Thymus (tissue), 11 donors: ENCODE measurements at regions not wholly inside any gene's neighbourhood (a gene's known extent, or its start where the extent isn't known, plus 50 kb on each side); places are given as distances from the start of the nearest gene placed in this dataset.

Experiments
- DNase-seq, 9 donors: peaks; one replicate each; pipeline ENCODE4 v3.0.0-alpha.2; 2013; ENCODE audit warnings: low spot score in 9 of 9, low read depth in 6 of 9, missing footprints in 1 of 9
- H3K27ac ChIP-seq, 2 donors: one replicate each; pipeline ENCODE4 v1.5.1; 2013; ENCODE audit warnings: control low read depth in 1 of 2, low read depth in 1 of 2, low read length in 1 of 2, mild to moderate bottlenecking in 1 of 2, moderate library complexity in 1 of 2
- H3K27me3 ChIP-seq, 2 donors: one replicate each; pipeline ENCODE4 v1.5.1; 2013; ENCODE audit warnings: low read length in 1 of 2; ENCODE audit not compliant: control insufficient read depth in 2 of 2, insufficient read depth in 1 of 2
- H3K36me3 ChIP-seq, 2 donors: one replicate each; pipeline ENCODE4 v1.5.1; 2013; ENCODE audit warnings: low read length in 1 of 2, mild to moderate bottlenecking in 1 of 2, moderate library complexity in 1 of 2; ENCODE audit not compliant: control insufficient read depth in 2 of 2, insufficient read depth in 2 of 2
- H3K4me1 ChIP-seq, 2 donors: one replicate each; pipeline ENCODE4 v1.5.1; 2013; ENCODE audit warnings: low read length in 2 of 2; ENCODE audit not compliant: control insufficient read depth in 2 of 2, insufficient read depth in 2 of 2
- H3K4me3 ChIP-seq, 2 donors: one replicate each; pipeline ENCODE4 v1.5.1; 2013; ENCODE audit warnings: low read length in 2 of 2, control low read depth in 1 of 2, mild to moderate bottlenecking in 1 of 2
- H3K9me3 ChIP-seq, 2 donors: one replicate each; pipeline ENCODE4 v1.5.1; 2013; ENCODE audit warnings: low read length in 1 of 2, mild to moderate bottlenecking in 1 of 2; ENCODE audit not compliant: control insufficient read depth in 2 of 2, insufficient read depth in 1 of 2
- WGBS: extraction: QIAGEN DNeasy Blood & Tissue Kit; methylation state at CpG from one replicate; pipeline ENCODE4 v1.1.7; 2013; 5-methylcytosine and 5-hydroxymethylcytosine counted together
- donor health status: healthy.

- Histone ChIP-seq H3K4me3 (no peak overlapping the region), H3K36me3 (no peaks in the 10 kb centered on the region), H3K27me3 (peaks cover 0 to 8% of the 10 kb centered on the region in 2 donors), H3K4me1 (no peaks in the 10 kb centered on the region), H3K27ac (no peak overlapping the region), H3K9me3 (no peaks in the 10 kb centered on the region)
- no peak for DNase-seq
- WGBS: 92% methylated on average over 16 of the region's 16 CpGs
Observed at GRCh38 chr3:182725372-182726251, 67.7 kb upstream of the ATP11B start.

GRCh38 chr3:182726258-182727142, 66.8 kb upstream of the ATP11B start:
- H3K27ac ChIP-seq: no peak overlapping the region
- WGBS: 92% methylated on average over 10 of the region's 10 CpGs
- no peak for DNase-seq
- H3K27me3 ChIP-seq: peaks cover 0 to 8% of the 10 kb centered on the region in 2 donors
- H3K4me3 ChIP-seq: no peak overlapping the region
- no peaks in the 10 kb centered on the region for H3K4me1 ChIP-seq
- H3K9me3 ChIP-seq: no peaks in the 10 kb centered on the region
- no peaks in the 10 kb centered on the region for H3K36me3 ChIP-seq

- no peak overlapping the region for H3K4me3 ChIP-seq
- DNase-seq: no peak
- H3K27me3 ChIP-seq: peaks cover 0 to 8% of the 10 kb centered on the region in 2 donors
- H3K36me3 ChIP-seq: no peaks in the 10 kb centered on the region
- no peak overlapping the region for H3K27ac ChIP-seq
- no peaks in the 10 kb centered on the region for H3K4me1 ChIP-seq
- WGBS: over 99% methylated on average over 3 of the region's 3 CpGs
- no peaks in the 10 kb centered on the region for H3K9me3 ChIP-seq
Observed at GRCh38 chr3:182728238-182728637, 65.1 kb upstream of the ATP11B start.

GRCh38 chr3:182729903-182730674, 63.2 kb upstream of the ATP11B start:
- peaks cover 0 to 8% of the 10 kb centered on the region in 2 donors for H3K27me3 ChIP-seq
- H3K4me3 ChIP-seq: no peak overlapping the region
- no peaks in the 10 kb centered on the region for H3K36me3 ChIP-seq
- 79% methylated on average over 19 of the region's 19 CpGs for WGBS
- no peak for DNase-seq
- peak overlapping the region in 1 of 2 donors; percentile 55 for H3K27ac ChIP-seq
- no peaks in the 10 kb centered on the region for H3K4me1 ChIP-seq
- H3K9me3 ChIP-seq: no peaks in the 10 kb centered on the region

DNA sequence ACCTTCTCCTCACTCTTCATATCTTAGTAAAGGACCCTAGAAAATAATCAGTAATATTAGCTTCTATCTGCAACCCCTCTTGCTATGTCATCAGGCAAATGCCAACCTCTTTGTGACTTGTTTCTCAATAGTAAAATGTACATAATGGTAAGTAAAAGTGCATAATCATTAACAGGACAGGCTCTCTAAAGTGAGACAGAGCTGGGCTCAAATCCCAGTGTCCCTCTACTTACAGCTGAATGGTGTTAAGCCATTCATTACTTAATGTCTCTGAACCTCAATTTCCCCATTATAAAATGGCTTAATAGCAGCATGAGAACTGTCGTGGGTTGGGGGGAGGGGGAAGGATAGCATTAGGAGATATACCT, 62.6 kb upstream of the ATP11B start:
- WGBS: 98% methylated on average over 1 of the region's 1 CpG
- no peak overlapping the region for H3K4me3 ChIP-seq
- peaks cover 0 to 8% of the 10 kb centered on the region in 2 donors for H3K27me3 ChIP-seq
- H3K9me3 ChIP-seq: no peaks in the 10 kb centered on the region
- no peaks in the 10 kb centered on the region for H3K36me3 ChIP-seq
- no peaks in the 10 kb centered on the region for H3K4me1 ChIP-seq
- peak overlapping the region in 1 of 2 donors; percentile 11 for H3K27ac ChIP-seq
- no peak for DNase-seq

- peaks cover 0 to 5% of the 10 kb centered on the region in 2 donors for H3K27me3 ChIP-seq
- DNase-seq: no peak
- H3K4me3 ChIP-seq: no peak overlapping the region
- H3K36me3 ChIP-seq: no peaks in the 10 kb centered on the region
- no peaks in the 10 kb centered on the region for H3K4me1 ChIP-seq
- H3K27ac ChIP-seq: no peak overlapping the region
- no peaks in the 10 kb centered on the region for H3K9me3 ChIP-seq
- 92% methylated on average over 3 of the region's 3 CpGs for WGBS
Observed at GRCh38 chr3:182731764-182732163, 61.5 kb upstream of the ATP11B start.

DNA sequence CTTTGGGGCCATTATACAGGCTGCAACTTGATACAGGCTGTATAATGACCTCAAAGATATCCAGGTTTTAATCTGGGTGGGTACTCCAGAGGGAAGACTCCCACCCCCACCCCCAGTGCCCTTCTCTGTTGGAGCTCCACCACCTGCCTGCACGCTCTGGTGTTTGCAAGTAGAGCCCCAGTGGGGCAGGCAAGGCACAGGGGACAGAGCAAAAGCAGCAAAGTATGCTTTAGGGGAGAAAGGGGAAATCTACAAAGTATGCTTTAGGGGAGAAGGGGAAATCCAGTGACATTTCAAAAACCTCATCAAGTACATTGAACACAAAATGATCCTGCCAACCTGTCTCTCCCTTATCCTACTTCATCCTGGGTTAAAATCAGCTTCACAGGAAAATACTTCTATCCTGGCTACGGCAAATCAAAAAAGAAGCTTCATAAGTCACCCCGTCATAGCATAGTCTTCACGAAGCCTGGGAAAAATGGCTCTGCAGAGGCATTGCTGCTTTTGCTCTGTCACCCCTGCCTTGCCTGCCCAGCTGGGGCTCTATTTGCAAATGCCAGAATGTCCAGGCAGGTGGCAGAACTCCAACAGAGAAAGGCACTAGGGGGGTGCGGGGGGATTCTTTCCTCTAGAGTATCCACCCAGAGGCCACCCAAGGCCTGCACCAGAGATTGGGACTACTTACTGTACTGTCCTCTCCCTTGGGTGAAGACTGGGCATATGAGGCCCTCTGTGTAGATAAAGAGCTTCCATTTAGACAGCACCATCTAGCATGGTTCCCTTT, 60.9 kb upstream of the ATP11B start:
- Histone ChIP-seq H3K4me1 (no peaks in the 10 kb centered on the region), H3K9me3 (no peaks in the 10 kb centered on the region), H3K27me3 (peaks cover 0 to 5% of the 10 kb centered on the region in 2 donors), H3K36me3 (no peaks in the 10 kb centered on the region), H3K4me3 (no peak overlapping the region), H3K27ac (no peak overlapping the region)
- no peak for DNase-seq
- WGBS: 88% methylated on average over 5 of the region's 5 CpGs

- 93% methylated on average over 2 of the region's 2 CpGs for WGBS
- no peak for DNase-seq
Observed at GRCh38 chr3:182735672-182736071, 57.6 kb upstream of the ATP11B start.

More at GRCh38 chr3:182735672-182736071, 57.6 kb upstream of the ATP11B start:
- no peaks in the 10 kb centered on the region for H3K9me3 ChIP-seq
- peaks cover 0 to 3% of the 10 kb centered on the region in 2 donors for H3K27me3 ChIP-seq
- no peak overlapping the region for H3K4me3 ChIP-seq
- H3K27ac ChIP-seq: no peak overlapping the region
- H3K36me3 ChIP-seq: no peaks in the 10 kb centered on the region
- no peaks in the 10 kb centered on the region for H3K4me1 ChIP-seq
